ENCODE measurements at regions not wholly inside any gene's neighbourhood (a gene's known extent, or its start where the extent isn't known, plus 50 kb on each side); places are given as distances from the start of the nearest gene placed in this dataset.

DNA sequence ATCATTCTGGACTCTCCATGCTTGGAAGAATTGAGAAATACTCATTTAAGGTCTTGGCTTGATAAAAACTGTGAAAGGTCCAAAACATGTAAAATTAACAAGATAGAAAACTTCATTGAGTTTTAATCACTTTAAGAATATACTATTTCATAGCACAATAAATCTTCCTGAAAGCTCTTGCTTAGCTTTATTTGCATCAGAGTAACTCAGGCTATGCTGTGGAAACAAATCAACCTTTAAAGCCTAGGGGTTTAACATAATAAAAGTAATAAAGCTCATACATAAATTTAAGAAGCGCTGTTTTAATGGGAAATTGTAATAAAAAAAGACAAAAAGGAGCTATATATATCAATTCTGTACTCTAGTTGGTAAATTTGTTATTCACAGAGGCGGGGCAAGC, 77.2 kb upstream of the PTCHD4 start:
- no peak for DNase-seq (ENCODE audit: extremely low read depth in 1 of 11, low read depth in 9 of 11, low spot score in 4 of 11)

DNA sequence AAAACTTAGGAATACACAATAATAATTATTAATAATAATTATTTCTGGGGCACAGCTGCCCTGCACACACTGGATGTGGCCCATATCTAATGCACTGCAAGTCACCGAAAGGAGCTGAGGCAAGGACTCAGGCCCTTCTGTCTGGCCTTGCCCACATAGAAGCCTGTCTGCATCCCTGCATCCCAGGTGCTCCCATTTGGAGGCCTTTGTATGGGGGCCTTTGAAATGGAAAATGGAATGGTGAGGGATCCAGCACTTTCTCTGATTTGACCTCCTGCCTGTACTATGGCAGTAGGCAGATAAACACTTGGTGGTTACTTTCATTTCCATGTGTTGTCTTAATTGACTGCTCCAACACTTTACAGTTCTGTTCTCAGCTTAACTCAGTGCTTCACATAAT, 75.7 kb upstream of the PTCHD4 start:
- no peak for DNase-seq (ENCODE audit: extremely low read depth in 1 of 11, low read depth in 9 of 11, low spot score in 4 of 11)

DNA sequence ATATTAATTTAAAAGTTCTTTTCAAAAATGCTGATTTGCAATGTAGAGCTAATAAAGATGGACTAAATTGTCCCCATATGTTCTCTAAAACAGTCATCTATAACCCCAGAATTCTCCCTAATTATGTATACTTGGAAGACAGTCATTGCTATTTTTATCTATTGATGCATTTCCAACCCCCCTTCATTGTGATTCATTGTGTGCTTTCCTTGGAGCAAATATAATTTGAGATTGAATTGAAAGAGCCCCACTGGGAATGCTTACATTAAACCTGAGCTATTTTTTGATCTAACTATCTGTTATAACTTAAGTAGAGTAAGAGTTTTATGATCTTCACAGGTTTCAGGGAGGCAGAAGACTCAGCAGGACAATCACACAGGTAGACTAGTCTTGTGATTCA, 73.7 kb upstream of the PTCHD4 start:
- no peak for DNase-seq (ENCODE audit: extremely low read depth in 1 of 11, low read depth in 9 of 11, low spot score in 4 of 11)

- DNase-seq (ENCODE audit: extremely low read depth in 1 of 11, low read depth in 9 of 11, low spot score in 4 of 11) = no peak
Observed at GRCh38 chr6:48183811-48184605, 73.0 kb upstream of the PTCHD4 start.

GRCh38 chr6:48183178-48183577, 72.2 kb upstream of the PTCHD4 start:
- no peak for DNase-seq (ENCODE audit: extremely low read depth in 1 of 11, low read depth in 9 of 11, low spot score in 4 of 11)

- no peak for DNase-seq (ENCODE audit: extremely low read depth in 1 of 11, low read depth in 9 of 11, low spot score in 4 of 11)
Observed at GRCh38 chr6:48178700-48179099, 67.7 kb upstream of the PTCHD4 start.

DNA sequence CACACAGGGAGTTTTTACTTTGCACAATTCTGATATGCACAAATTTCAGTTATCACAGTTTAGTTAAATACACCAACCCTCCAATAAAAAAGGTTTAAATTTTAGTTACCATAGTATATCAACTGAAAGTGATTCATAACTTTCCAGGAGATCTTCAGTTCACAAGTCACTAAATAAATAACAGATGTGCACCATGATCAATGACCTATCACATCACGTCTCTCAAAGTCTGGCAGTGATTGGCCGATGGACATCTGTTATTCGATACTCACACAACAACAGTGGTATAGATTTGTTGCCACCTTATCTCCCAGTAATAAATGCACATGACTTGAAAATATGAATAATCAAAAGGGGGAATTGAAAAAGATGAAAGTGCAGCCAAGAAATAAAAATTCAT, 66.8 kb upstream of the PTCHD4 start:
- no peak for DNase-seq (ENCODE audit: extremely low read depth in 1 of 11, low read depth in 9 of 11, low spot score in 4 of 11)

- DNase-seq (ENCODE audit: extremely low read depth in 1 of 11, low read depth in 9 of 11, low spot score in 4 of 11) = no peak
Observed at GRCh38 chr6:48176645-48177308, 65.8 kb upstream of the PTCHD4 start.

- no peak for DNase-seq (ENCODE audit: extremely low read depth in 1 of 11, low read depth in 9 of 11, low spot score in 4 of 11)
Observed at GRCh38 chr6:48169635-48170034, 58.6 kb upstream of the PTCHD4 start.

All from renal cortex interstitium (tissue), 11 donors.